ENCODE measurements at regions not wholly inside any gene's neighbourhood (a gene's known extent, or its start where the extent isn't known, plus 50 kb on each side); places are given as distances from the start of the nearest gene placed in this dataset.

DNA sequence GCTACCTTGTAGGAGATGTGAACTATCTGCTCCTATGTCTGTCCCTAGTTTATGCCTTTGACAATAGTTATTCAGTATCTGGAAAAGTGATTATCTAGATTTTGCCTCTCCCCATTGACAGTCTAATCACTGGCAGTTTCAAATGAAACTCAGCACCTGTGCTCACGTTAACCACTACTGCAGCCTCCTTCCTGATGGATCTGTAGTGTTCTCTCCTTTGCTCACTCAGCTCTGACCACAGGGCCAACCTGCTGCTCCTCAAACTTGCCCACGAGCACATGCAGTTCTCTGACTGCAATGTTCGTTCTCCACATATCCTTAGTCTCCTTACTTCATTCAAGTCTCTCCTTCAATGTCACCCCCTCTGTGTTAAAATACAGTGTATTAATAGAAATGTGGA is 230.1 kb downstream of the NHLRC3 start:
- TF ChIP-seq, protein P1, sequence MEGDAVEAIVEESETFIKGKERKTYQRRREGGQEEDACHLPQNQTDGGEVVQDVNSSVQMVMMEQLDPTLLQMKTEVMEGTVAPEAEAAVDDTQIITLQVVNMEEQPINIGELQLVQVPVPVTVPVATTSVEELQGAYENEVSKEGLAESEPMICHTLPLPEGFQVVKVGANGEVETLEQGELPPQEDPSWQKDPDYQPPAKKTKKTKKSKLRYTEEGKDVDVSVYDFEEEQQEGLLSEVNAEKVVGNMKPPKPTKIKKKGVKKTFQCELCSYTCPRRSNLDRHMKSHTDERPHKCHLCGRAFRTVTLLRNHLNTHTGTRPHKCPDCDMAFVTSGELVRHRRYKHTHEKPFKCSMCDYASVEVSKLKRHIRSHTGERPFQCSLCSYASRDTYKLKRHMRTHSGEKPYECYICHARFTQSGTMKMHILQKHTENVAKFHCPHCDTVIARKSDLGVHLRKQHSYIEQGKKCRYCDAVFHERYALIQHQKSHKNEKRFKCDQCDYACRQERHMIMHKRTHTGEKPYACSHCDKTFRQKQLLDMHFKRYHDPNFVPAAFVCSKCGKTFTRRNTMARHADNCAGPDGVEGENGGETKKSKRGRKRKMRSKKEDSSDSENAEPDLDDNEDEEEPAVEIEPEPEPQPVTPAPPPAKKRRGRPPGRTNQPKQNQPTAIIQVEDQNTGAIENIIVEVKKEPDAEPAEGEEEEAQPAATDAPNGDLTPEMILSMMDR (IDR thresholded peaks at IDR 0.05; ENCODE audit: insufficient read depth, low read length): no peak
- TF ChIP-seq GABPA (IDR thresholded peaks at IDR 0.05; ENCODE audit: low read depth) (no peak), POLR2AphosphoS5 (IDR thresholded peaks at IDR 0.05; ENCODE audit: low read depth) (no peak), SPI1 (IDR thresholded peaks at IDR 0.05; ENCODE audit: borderline replicate concordance, low read depth) (no peak)
